ENCODE measurements at regions not wholly inside any gene's neighbourhood (a gene's known extent, or its start where the extent isn't known, plus 50 kb on each side); places are given as distances from the start of the nearest gene placed in this dataset.
"Not testable (repeated sequence)": the region's sequence is repeated elsewhere in the genome, so short reads cannot be mapped to it uniquely, and the experiment has no call there.

GRCh38 chr9:63762230-63762629 is 1522.8 kb downstream of the FOXD4L5 start:
- DNase-seq (ENCODE audit: low read depth); H3K4me3 ChIP-seq (ENCODE audit: low read length): not testable (repeated sequence)

GRCh38 chr9:63729021-63729420 is 1556.0 kb downstream of the FOXD4L5 start:
- not testable (repeated sequence) for DNase-seq (ENCODE audit: low read depth); H3K4me3 ChIP-seq (ENCODE audit: low read length)

GRCh38 chr9:63728287-63728686 is 1556.7 kb downstream of the FOXD4L5 start:
- TF ChIP-seq CTCF (IDR thresholded peaks at IDR 0.05; ENCODE audit: insufficient read depth, low read depth, low read length, missing control alignments) = no peak
- DNase-seq (ENCODE audit: low read depth) = no peak
- H3K4me3 ChIP-seq (ENCODE audit: low read length) = no peak overlapping the region

GRCh38 chr9:63708285-63708684 is 1576.7 kb downstream of the FOXD4L5 start:
- DNase-seq (ENCODE audit: low read depth); H3K4me3 ChIP-seq (ENCODE audit: low read length): not testable (repeated sequence)

GRCh38 chr9:63704456-63704855 is 1580.6 kb downstream of the FOXD4L5 start:
- not testable (repeated sequence) for DNase-seq (ENCODE audit: low read depth); H3K4me3 ChIP-seq (ENCODE audit: low read length)

- peak overlapping the region; percentile 22 for H3K4me3 ChIP-seq (ENCODE audit: low read length)
- DNase-seq (ENCODE audit: low read depth) = peak; percentile 29
Observed at GRCh38 chr9:63703670-63704069, 1581.3 kb downstream of the FOXD4L5 start.

- H3K4me3 ChIP-seq (ENCODE audit: low read length); DNase-seq (ENCODE audit: low read depth): not testable (repeated sequence)
Observed at GRCh38 chr9:63703138-63703665, 1581.8 kb downstream of the FOXD4L5 start.

Measured in epithelial cell of esophagus (primary cell).